Cardiac muscle cell (in vitro differentiated cells and primary cell): ENCODE measurements at regions not wholly inside any gene's neighbourhood (a gene's known extent, or its start where the extent isn't known, plus 50 kb on each side); places are given as distances from the start of the nearest gene placed in this dataset.
A peak's percentile ranks its signal among the peaks of the same experiment; 100 is the strongest.

ENCODE experiments used
- DNase-seq, 2 donors: peaks; one replicate each; pipeline versions ENCODE4 v3.0.0 to v3.0.0-alpha.2; 2010 to 2017; ENCODE audit warnings: low read depth in 1 of 2, low spot score in 1 of 2
- H3K27ac ChIP-seq: fragments of 200-600 bp; sonication (generic); 2 replicates; pipeline ENCODE4 v1.5.1; 2016
- H3K27me3 ChIP-seq: fragments of 200-600 bp; sonication (generic); 2 replicates; pipeline ENCODE4 v1.6.0; 2016; ENCODE audit warnings: control low read depth
- H3K36me3 ChIP-seq: fragments of 200-600 bp; sonication (generic); 2 replicates; pipeline ENCODE4 v1.5.1; 2016; ENCODE audit warnings: control low read depth
- H3K4me1 ChIP-seq: fragments of 200-600 bp; sonication (generic); 2 replicates; pipeline ENCODE4 v1.8.1; 2017; ENCODE audit warnings: low read depth, mild to moderate bottlenecking, mixed run types
- H3K4me3 ChIP-seq: fragments of 200-600 bp; sonication (generic); 2 replicates; pipeline ENCODE4 v1.5.1; 2016; ENCODE audit warnings: mild to moderate bottlenecking
- H3K9me3 ChIP-seq: fragments of 200-600 bp; sonication (generic); 2 replicates; pipeline ENCODE4 v1.5.1; 2017; ENCODE audit warnings: low read depth, mild to moderate bottlenecking, control low read depth
- TF ChIP-seq, protein P1 (sequence below): IDR thresholded peaks from 2 replicates; pipeline ENCODE4 v1.5.1; 2012; ENCODE audit warnings: low read depth, mild to moderate bottlenecking, low read length

DNA sequence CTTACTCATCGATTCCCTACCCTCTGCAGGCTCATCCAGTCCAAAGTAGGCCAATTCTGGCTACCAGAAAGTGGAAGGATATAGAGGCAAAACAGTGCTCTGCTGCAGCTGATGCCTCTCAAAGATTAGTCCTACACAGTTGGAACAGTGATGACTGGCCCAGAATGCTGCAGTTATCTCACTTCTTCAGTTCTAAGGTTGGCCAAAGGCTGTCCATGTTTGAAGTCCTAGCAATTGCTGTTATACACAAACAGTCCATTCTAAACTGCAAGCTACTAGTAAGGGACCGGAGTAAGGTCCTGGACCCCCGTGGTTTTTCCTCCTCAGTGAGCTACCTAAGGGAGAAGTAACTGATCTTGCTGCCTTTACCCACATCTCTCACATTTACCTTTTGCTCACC is 129.1 kb upstream of the NRIP1 start:
- H3K9me3 ChIP-seq, result no peaks in the 10 kb centered on the region
- TF ChIP-seq, protein P1, sequence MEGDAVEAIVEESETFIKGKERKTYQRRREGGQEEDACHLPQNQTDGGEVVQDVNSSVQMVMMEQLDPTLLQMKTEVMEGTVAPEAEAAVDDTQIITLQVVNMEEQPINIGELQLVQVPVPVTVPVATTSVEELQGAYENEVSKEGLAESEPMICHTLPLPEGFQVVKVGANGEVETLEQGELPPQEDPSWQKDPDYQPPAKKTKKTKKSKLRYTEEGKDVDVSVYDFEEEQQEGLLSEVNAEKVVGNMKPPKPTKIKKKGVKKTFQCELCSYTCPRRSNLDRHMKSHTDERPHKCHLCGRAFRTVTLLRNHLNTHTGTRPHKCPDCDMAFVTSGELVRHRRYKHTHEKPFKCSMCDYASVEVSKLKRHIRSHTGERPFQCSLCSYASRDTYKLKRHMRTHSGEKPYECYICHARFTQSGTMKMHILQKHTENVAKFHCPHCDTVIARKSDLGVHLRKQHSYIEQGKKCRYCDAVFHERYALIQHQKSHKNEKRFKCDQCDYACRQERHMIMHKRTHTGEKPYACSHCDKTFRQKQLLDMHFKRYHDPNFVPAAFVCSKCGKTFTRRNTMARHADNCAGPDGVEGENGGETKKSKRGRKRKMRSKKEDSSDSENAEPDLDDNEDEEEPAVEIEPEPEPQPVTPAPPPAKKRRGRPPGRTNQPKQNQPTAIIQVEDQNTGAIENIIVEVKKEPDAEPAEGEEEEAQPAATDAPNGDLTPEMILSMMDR, result no peak
- H3K4me1 ChIP-seq, result peaks cover 8% of the 10 kb centered on the region

GRCh38 chr21:15195104-15195503 is 130.3 kb upstream of the NRIP1 start:
- H3K27me3 ChIP-seq, result no peaks in the 10 kb centered on the region

More for the DNA sequence above, 129.1 kb upstream of the NRIP1 start:
- H3K27me3 ChIP-seq, result no peaks in the 10 kb centered on the region
- H3K36me3 ChIP-seq, result no peaks in the 10 kb centered on the region
- H3K27ac ChIP-seq, result no peak overlapping the region
- no peak overlapping the region for H3K4me3 ChIP-seq
- DNase-seq, result no peak

GRCh38 chr21:15195768-15196167 is 131.0 kb upstream of the NRIP1 start:
- H3K36me3 ChIP-seq, result no peaks in the 10 kb centered on the region
- H3K9me3 ChIP-seq, result no peaks in the 10 kb centered on the region
- DNase-seq, result no peak
- peaks cover 23% of the 10 kb centered on the region for H3K4me1 ChIP-seq
- no peaks in the 10 kb centered on the region for H3K27me3 ChIP-seq
- no peak overlapping the region for H3K27ac ChIP-seq
- TF ChIP-seq, protein P1, result no peak
- no peak overlapping the region for H3K4me3 ChIP-seq

More at GRCh38 chr21:15195104-15195503, 130.3 kb upstream of the NRIP1 start:
- TF ChIP-seq, protein P1, result no peak
- DNase-seq, result no peak
- no peak overlapping the region for H3K27ac ChIP-seq
- no peaks in the 10 kb centered on the region for H3K36me3 ChIP-seq
- H3K4me1 ChIP-seq, result peaks cover 17% of the 10 kb centered on the region
- H3K4me3 ChIP-seq, result no peak overlapping the region
- no peaks in the 10 kb centered on the region for H3K9me3 ChIP-seq

DNA sequence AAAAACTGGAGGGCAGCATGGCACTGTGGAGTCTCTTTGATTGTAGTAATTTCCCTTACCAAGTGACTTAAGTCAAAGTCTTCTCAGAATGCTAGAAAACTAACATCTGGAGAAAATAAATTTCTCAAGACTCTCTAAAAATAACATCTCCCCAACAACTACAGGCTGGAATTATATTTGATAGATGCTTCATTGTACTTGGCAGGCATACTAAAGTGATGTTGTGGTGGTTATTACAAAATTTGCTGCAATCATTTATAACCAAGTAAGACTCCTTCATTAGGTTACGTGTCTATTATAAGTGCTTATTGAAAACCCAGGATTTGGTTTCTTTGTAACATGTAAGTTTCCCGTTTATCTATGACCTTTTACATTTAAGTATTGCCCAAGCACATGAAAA is 132.9 kb upstream of the NRIP1 start:
- Histone ChIP-seq H3K27ac (no peak overlapping the region), H3K9me3 (no peaks in the 10 kb centered on the region), H3K27me3 (no peaks in the 10 kb centered on the region), H3K4me1 (peaks cover 23% of the 10 kb centered on the region), H3K36me3 (no peaks in the 10 kb centered on the region), H3K4me3 (no peak overlapping the region)
- peak in 1 of 2 donors; percentile 25 for DNase-seq
- TF ChIP-seq, protein P1, result no peak

DNA sequence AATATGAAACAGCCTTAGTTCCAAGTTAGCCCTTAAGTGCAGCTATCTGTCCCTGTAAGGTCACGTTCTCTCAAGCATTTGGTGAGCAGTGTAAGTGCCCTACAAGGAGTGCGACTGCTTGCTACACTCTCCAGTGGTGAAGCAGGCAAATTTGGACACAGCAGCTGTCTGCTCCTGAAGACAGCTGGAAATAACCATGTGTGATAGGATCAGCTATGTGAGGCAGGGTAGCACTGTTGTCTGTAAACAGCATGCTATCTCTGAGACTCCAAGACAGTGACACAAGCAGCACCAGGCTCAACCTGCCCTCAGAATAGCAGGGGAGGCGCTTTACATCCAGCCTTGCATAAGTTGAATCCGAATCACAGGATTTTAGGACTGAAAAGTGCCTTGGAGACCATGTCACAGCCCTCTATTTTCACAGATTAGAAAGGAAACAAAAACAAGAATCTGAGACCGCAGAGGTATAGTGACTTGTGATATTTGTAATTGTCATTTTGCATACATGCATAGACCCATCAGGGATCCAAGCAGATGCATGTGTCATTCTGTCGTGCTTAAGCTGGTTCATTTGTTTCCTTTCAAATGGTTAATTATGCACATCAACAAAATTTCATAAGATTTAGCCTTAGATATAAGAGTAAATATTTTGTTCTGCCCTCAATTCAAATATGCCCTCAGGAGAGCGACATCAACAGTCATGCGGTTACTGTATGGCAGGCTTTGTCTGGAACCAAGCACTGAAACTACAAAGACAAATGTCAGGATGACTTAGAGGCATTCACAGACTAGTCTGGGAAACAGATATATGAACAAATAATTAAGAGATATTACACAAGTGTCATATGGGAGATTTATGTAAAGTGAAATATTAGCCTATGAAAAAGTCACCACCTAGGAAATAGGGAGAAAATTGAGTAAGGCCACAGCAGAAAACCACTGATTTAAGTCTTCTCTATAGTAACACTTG is 134.9 kb upstream of the NRIP1 start:
- DNase-seq, result peak in 1 of 2 donors; percentile 84
- Histone ChIP-seq H3K4me3 (no peak overlapping the region), H3K27ac (peak overlapping the region; percentile 54), H3K4me1 (peaks cover 42% of the 10 kb centered on the region), H3K36me3 (no peaks in the 10 kb centered on the region), H3K9me3 (no peaks in the 10 kb centered on the region), H3K27me3 (no peaks in the 10 kb centered on the region)
- TF ChIP-seq, protein P1, result no peak
